Coronary artery (tissue), 2 donors: ENCODE measurements at regions not wholly inside any gene's neighbourhood (a gene's known extent, or its start where the extent isn't known, plus 50 kb on each side); places are given as distances from the start of the nearest gene placed in this dataset.

Experiments used
- DNase-seq: peaks from one replicate; pipeline ENCODE4 v3.0.0-alpha.2; 2017; ENCODE audit warnings: low spot score
- H3K27ac ChIP-seq, 2 donors: fragments of 200-600 bp; sonication (generic); one replicate each; pipeline ENCODE4 v1.5.1; 2016 to 2019
- H3K4me3 ChIP-seq: fragments of 200-600 bp; sonication (generic); 2 replicates; pipeline ENCODE4 v1.5.1; 2016; ENCODE audit warnings: mild to moderate bottlenecking, moderate library complexity
- TF ChIP-seq, protein P1 (sequence below): fragments of 200-600 bp; sonication (generic); IDR thresholded peaks from one replicate; pipeline ENCODE4 v1.5.1; 2019; ENCODE audit warnings: antibody characterized with exemption

DNA sequence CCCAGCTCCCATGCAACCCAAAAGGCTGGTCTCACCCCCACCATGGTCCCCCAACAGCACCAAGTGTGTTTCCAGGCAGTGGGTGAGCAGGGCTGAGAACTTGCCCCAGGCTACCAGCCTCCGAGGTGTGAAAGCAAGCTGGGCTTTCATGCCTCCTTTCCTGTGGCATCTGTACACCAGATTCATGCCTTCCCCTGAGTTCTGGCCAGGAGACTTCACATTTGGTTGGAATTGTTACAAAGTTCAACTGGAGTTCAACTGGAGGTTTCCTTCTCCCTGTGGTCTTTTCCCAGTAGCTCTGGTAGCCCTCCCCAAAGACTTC is 77.6 kb upstream of the RAB40AL start:
- TF ChIP-seq, protein P1, sequence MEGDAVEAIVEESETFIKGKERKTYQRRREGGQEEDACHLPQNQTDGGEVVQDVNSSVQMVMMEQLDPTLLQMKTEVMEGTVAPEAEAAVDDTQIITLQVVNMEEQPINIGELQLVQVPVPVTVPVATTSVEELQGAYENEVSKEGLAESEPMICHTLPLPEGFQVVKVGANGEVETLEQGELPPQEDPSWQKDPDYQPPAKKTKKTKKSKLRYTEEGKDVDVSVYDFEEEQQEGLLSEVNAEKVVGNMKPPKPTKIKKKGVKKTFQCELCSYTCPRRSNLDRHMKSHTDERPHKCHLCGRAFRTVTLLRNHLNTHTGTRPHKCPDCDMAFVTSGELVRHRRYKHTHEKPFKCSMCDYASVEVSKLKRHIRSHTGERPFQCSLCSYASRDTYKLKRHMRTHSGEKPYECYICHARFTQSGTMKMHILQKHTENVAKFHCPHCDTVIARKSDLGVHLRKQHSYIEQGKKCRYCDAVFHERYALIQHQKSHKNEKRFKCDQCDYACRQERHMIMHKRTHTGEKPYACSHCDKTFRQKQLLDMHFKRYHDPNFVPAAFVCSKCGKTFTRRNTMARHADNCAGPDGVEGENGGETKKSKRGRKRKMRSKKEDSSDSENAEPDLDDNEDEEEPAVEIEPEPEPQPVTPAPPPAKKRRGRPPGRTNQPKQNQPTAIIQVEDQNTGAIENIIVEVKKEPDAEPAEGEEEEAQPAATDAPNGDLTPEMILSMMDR, result no peak
- DNase-seq, result no peak
- Histone ChIP-seq H3K4me3 (no peak overlapping the region), H3K27ac (no peak overlapping the region)

DNA sequence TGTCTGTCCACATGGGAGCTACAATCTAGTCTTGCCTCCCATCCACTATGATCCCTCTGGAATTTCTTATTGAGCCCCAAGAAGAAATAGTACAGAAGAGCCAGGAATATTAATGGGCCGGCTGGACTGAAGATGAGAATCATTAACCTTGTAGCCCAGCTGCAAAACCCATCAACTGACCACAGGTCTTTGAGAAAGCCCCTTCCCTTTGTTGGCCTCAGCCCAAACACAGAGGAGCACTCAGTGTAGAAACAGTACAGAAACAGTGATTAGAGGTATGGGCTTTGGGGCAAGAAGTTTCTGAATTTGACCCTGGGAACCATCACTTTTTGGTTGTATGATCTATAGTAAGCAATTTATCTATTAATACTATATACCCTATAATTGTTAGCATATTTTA is 76.8 kb upstream of the RAB40AL start:
- TF ChIP-seq, protein P1, result no peak
- no peak overlapping the region for H3K27ac ChIP-seq
- no peak overlapping the region for H3K4me3 ChIP-seq
- DNase-seq, result no peak

DNA sequence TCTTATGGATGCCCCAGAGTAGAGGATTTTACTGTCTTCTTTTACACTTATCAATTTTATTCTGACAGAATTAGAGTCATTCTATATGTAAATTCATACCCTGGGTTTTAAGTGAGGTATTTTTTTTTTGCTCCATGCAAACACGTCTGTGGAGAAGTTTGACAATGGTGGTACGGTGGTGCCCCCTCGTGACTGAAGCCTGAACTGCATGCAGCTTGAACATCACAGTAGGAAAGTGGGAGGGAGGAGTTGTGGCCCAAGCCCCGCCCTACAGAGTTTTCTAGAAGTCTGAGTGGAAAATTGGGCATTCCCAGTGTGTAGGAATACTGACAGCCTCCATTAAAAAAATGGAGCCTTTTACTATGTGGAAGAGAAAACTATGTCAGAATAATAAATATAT is 73.3 kb upstream of the RAB40AL start:
- no peak for DNase-seq
- Histone ChIP-seq H3K4me3 (no peak overlapping the region), H3K27ac (no peak overlapping the region)
- TF ChIP-seq, protein P1, result peak; percentile 61

DNA sequence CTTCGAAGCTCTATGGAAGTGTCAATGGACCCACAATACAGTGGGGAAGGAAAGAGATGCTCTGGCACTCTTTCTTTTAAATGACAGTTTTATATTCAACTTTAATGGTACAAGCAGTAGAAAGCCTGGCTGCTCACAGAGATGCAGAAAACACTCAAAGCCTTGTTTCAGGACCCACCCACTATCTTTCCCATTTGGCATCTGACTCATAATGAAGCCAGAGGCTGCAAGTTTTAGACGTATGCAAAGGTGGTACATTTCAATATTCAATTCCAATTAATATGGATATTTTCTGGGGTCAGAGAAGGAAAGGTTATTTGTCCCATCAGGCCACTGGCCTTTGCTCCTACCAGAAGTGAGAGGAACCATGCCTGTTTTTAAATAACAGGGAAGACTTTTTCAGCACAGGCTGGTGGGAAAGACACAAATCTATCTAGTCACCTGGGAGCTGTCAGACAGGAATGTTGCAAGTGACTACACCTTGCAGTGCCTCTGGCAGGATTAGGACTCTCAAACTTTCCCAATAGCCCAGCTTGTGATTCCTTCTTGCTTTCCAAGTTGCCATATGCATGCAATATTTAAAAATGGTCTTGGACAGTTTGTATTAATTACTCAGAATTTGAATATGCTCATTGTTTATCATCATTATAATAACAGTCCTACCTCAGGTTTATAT is 70.0 kb upstream of the RAB40AL start:
- Histone ChIP-seq H3K4me3 (no peak overlapping the region), H3K27ac (no peak overlapping the region)
- TF ChIP-seq, protein P1, result no peak
- DNase-seq, result no peak

DNA sequence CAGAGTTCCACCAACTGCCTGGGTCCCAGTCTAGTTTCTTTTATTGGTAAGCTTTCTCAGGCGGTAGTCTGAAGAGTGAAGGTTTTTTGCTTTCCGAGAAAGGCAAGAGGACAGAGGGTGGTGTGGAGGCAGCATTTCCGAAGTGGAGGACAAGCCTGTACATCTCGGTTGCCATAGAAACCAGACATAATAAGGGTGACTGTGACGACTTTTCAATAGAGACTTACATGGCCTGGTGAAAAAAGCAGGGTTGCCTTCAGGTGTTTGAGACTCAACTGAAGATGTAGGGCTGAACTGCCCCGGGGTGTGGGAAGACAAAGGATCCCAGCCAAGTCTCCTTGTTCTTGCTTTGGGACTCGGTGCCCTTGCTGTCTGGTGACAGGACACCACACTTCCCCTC is 53.6 kb upstream of the RAB40AL start:
- DNase-seq, result no peak
- Histone ChIP-seq H3K27ac (no peak overlapping the region), H3K4me3 (no peak overlapping the region)
- TF ChIP-seq, protein P1, result no peak
